Fibroblast of lung (primary cell): ENCODE measurements at regions not wholly inside any gene's neighbourhood (a gene's known extent, or its start where the extent isn't known, plus 50 kb on each side); places are given as distances from the start of the nearest gene placed in this dataset.

Experiments
- DNase-seq, 2 donors: peaks; one replicate each; pipeline versions ENCODE4 v3.0.0 to v3.0.0-alpha.2; 2010; ENCODE audit warnings: low read depth in 2 of 2
- H2AFZ ChIP-seq: 2 replicates; pipeline ENCODE4 v1.5.1; 2012; ENCODE audit warnings: low read length, control low read depth, inconsistent platforms
- H3K27ac ChIP-seq: 2 replicates; pipeline ENCODE4 v1.5.1; 2011; ENCODE audit warnings: low read length, control low read depth; ENCODE audit not compliant: insufficient read depth
- H3K27me3 ChIP-seq: 2 replicates; pipeline ENCODE4 v1.5.1; 2011; ENCODE audit warnings: mild to moderate bottlenecking, low read length; ENCODE audit not compliant: control insufficient read depth, insufficient read depth
- H3K36me3 ChIP-seq: 2 replicates; pipeline ENCODE4 v1.5.1; 2011; ENCODE audit warnings: low read length; ENCODE audit not compliant: control insufficient read depth, insufficient read depth
- H3K4me1 ChIP-seq: 2 replicates; pipeline ENCODE4 v1.5.1; 2011; ENCODE audit warnings: low read length; ENCODE audit not compliant: control insufficient read depth, insufficient read depth; ENCODE audit errors: extremely low read depth
- H3K4me2 ChIP-seq: 2 replicates; pipeline ENCODE4 v1.5.1; 2011; ENCODE audit warnings: low read length, control low read depth; ENCODE audit not compliant: insufficient read depth; ENCODE audit errors: extremely low read depth
- H3K4me3 ChIP-seq, 4 experiments: fragments of 200-600 bp in 1 of 4; sonication (generic) in 1 of 4; replicated peaks in 1 of 4; 2 replicates each; pipeline ENCODE4 v1.5.1; 2011 to 2016; ENCODE audit warnings: low read length in 4 of 4, low read depth in 3 of 4, mild to moderate bottlenecking in 3 of 4, control low read depth in 2 of 4, inconsistent platforms in 1 of 4, mixed read lengths in 1 of 4; ENCODE audit not compliant: insufficient read depth in 1 of 4; ENCODE audit errors: control extremely low read depth in 1 of 4
- H3K79me2 ChIP-seq: 2 replicates; pipeline ENCODE4 v1.5.1; 2012; ENCODE audit warnings: mild to moderate bottlenecking, low read length, inconsistent platforms; ENCODE audit not compliant: control insufficient read depth, insufficient read depth
- H3K9ac ChIP-seq: 2 replicates; pipeline ENCODE4 v1.5.1; 2011; ENCODE audit warnings: mild to moderate bottlenecking, low read length, control low read depth; ENCODE audit not compliant: insufficient read depth
- H3K9me3 ChIP-seq: 2 replicates; pipeline ENCODE4 v1.5.1; 2012; ENCODE audit warnings: low read depth, low read length; ENCODE audit not compliant: control insufficient read depth, insufficient read depth
- H4K20me1 ChIP-seq: 2 replicates; pipeline ENCODE4 v1.5.1; 2011; ENCODE audit warnings: low read length; ENCODE audit not compliant: control insufficient read depth, insufficient read depth; ENCODE audit errors: extremely low read depth
- CTCF ChIP-seq, 2 donors: IDR thresholded peaks in 1 of 2; conservative IDR thresholded peaks in 1 of 2; 1 replicate in 1 of 2; 2 replicates in 1 of 2; pipeline ENCODE4 v1.5.1; 2011 to 2012; ENCODE audit warnings: low read length in 2 of 2, control low read depth in 1 of 2, inconsistent platforms in 1 of 2, low read depth in 1 of 2, mild to moderate bottlenecking in 1 of 2
- EZH2 ChIP-seq: IDR thresholded peaks from 2 replicates; pipeline ENCODE4 v1.5.1; 2012; ENCODE audit warnings: low read length, control low read depth, mild to moderate bottlenecking; ENCODE audit errors: missing control alignments

- Histone ChIP-seq H3K79me2 (no peaks in the 10 kb centered on the region), H3K36me3 (no peaks in the 10 kb centered on the region), H4K20me1 (no peaks in the 10 kb centered on the region), H3K27me3 (no peaks in the 10 kb centered on the region), H2AFZ (no peak overlapping the region), H3K27ac (no peak overlapping the region), H3K9me3 (no peaks in the 10 kb centered on the region), H3K9ac (no peak overlapping the region), H3K4me2 (no peak overlapping the region), H3K4me3 (no peak overlapping the region), H3K4me1 (no peaks in the 10 kb centered on the region)
- TF ChIP-seq EZH2: no peak
- TF ChIP-seq CTCF (conservative IDR thresholded peaks at IDR 0.05 in 1 of 2, IDR thresholded peaks at IDR 0.05 in 1 of 2; ENCODE audit: low read depth in 1 of 2, low read length in 2 of 2): no peak
- no peak for DNase-seq
Measured at GRCh38 chr3:94241986-94242385, 179.1 kb downstream of the NSUN3 start.

GRCh38 chr3:94246171-94246570 is 183.3 kb downstream of the NSUN3 start:
- Histone ChIP-seq H3K4me1 (no peaks in the 10 kb centered on the region), H3K9ac (no peak overlapping the region), H3K79me2 (no peaks in the 10 kb centered on the region), H3K9me3 (no peaks in the 10 kb centered on the region), H4K20me1 (no peaks in the 10 kb centered on the region), H3K27me3 (no peaks in the 10 kb centered on the region), H3K27ac (no peak overlapping the region), H2AFZ (no peak overlapping the region), H3K36me3 (no peaks in the 10 kb centered on the region), H3K4me3 (no peak overlapping the region), H3K4me2 (no peak overlapping the region)
- no peak for TF ChIP-seq EZH2
- no peak for TF ChIP-seq CTCF (conservative IDR thresholded peaks at IDR 0.05 in 1 of 2, IDR thresholded peaks at IDR 0.05 in 1 of 2; ENCODE audit: low read depth in 1 of 2, low read length in 2 of 2)
- peak in 1 of 2 donors; percentile 61 for DNase-seq

- H2AFZ ChIP-seq: no peak overlapping the region
- no peak overlapping the region for H3K27ac ChIP-seq
- H3K79me2 ChIP-seq: no peaks in the 10 kb centered on the region
- H3K4me1 ChIP-seq: no peaks in the 10 kb centered on the region
- H3K36me3 ChIP-seq: no peaks in the 10 kb centered on the region
- H4K20me1 ChIP-seq: no peaks in the 10 kb centered on the region
- no peak overlapping the region for H3K4me3 ChIP-seq
- TF ChIP-seq CTCF (conservative IDR thresholded peaks at IDR 0.05 in 1 of 2, IDR thresholded peaks at IDR 0.05 in 1 of 2; ENCODE audit: low read depth in 1 of 2, low read length in 2 of 2) (no peak), EZH2 (no peak)
- H3K27me3 ChIP-seq: no peaks in the 10 kb centered on the region
- H3K4me2 ChIP-seq: no peak overlapping the region
- H3K9ac ChIP-seq: no peak overlapping the region
- DNase-seq: no peak
- no peaks in the 10 kb centered on the region for H3K9me3 ChIP-seq
Measured at GRCh38 chr3:94248042-94248441, 185.2 kb downstream of the NSUN3 start.
